GM19455 (cell line): ENCODE measurements at regions not wholly inside any gene's neighbourhood (a gene's known extent, or its start where the extent isn't known, plus 50 kb on each side); places are given as distances from the start of the nearest gene placed in this dataset.
"Not testable (repeated sequence)": the region's sequence is repeated elsewhere in the genome, so short reads cannot be mapped to it uniquely, and the experiment has no call there.

Experiments used
- ATAC-seq: cut with Tn5 transposase; IDR thresholded peaks from one replicate; pipeline ENCODE4 v1.9.1; 2021; ENCODE audit not compliant: unreplicated experiment

DNA sequence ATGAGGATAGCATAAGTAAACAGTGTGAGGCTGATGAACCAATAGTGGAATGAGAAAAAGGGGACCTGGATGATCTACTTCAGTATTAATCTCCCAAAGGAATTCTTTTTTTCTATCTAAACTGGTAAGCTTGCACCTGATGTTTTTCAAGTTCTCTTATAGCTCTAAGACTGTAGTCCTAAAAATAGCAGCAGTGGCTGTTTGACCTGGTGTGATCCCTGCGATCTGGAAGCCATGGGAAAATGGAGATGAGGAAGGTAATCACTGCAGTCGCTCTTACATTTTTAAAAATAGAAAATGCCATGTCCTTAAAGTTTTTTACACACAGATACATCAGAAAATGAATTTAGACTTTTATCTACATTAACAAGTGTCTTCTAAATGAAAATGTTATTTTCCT is 926.4 kb upstream of the SLC35B3 start:
- no peak for ATAC-seq

DNA sequence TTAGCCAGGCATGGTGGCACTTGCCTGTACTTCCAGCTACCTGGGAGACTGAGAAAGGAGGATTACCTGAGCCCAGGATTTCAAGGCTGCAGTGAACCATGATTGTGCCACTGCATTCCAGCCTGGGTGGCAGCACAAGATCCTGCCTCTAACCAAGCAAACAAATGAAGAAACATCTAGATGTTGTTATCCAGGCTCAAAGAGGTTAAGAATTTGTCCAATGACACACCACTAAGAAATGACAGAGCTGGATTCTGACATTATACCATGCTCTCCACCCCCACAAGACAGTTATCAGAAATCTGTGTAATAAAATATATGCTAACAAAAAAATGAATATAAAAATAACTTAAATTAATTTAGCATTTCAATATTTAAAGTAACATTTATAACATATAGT is 925.5 kb upstream of the SLC35B3 start:
- no peak for ATAC-seq

DNA sequence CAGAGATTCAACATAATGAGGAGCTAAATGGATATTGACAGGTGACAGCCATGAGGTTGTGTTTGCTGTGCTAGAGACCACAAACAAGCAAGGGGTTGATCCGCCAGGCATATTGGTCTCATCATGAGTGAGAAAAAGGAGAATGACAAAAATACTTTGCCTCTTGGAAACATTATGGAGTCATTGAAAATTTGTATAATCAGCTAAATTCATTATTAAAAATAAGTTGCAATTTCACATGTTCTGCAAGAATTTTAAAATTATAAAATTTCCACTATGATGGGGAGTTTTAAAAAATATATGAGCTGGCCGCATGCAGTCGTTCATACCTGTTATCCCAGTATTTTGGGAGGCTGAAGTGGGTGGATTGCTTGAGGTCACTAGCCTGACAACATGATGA is 912.3 kb upstream of the SLC35B3 start:
- no peak for ATAC-seq

GRCh38 chr6:9346923-9347322 is 911.6 kb upstream of the SLC35B3 start:
- no peak for ATAC-seq

DNA sequence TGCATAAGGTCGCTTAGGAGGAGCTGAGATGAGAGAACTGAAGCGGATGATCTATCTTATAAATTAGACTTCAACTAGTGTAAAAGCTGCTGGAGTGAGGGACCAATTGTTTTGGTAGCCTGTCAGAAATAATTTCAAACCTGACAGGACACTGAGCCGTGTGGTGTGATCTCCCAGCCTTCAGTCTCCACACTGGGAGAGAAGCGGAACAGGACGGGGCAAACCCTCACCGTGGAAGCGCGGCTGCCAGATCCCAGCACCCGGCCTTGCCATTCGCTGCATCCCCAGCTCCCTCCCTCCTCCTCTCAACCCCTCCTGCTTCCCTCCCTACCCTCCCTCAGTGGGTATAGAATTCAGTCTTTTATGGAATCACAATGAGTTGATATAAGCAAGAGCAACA is 900.1 kb upstream of the SLC35B3 start:
- no peak for ATAC-seq

DNA sequence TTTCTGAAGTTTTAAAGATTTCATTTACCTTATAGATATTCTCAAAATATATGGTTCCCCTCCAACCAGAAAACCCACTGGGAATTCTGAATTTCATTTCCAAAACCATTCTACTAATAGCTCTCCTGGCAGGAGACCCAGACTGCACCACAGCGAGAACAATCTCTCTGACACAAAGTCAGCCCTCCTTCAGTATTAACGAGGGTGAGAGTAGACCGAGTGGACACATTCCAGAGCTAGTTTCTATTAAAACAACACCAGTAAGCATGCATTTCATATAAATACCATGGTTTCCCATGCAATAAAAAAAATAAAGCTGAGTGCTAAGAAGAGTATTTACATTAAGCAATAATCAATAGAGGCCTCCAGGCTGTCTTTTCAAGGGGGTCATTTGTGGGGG is 899.6 kb upstream of the SLC35B3 start:
- no peak for ATAC-seq

GRCh38 chr6:9332241-9332780 is 897.0 kb upstream of the SLC35B3 start:
- no peak for ATAC-seq

- ATAC-seq = no peak
Measured at GRCh38 chr6:9316831-9317230, 881.5 kb upstream of the SLC35B3 start.

GRCh38 chr6:9315966-9316650 is 880.8 kb upstream of the SLC35B3 start:
- ATAC-seq = no peak

GRCh38 chr6:9308284-9308683 is 872.9 kb upstream of the SLC35B3 start:
- no peak for ATAC-seq

DNA sequence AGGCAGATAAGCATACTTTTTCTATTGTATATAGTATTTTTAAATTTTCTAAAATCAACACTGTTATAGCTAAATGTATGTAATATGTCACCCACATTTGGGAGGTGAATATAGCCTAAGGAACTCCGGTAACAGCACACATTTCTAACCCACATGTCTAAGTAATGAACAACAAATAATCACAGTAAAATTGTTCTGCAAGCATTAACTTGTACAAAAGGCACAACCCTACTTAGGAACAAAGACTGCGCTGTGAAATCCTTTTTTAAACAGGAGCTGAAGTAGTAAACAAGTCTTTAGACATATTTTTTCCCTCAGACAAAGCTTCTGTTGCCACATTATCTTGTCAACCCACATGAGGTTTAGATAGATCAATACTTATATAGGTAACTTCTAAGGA is 872.4 kb upstream of the SLC35B3 start:
- no peak for ATAC-seq

DNA sequence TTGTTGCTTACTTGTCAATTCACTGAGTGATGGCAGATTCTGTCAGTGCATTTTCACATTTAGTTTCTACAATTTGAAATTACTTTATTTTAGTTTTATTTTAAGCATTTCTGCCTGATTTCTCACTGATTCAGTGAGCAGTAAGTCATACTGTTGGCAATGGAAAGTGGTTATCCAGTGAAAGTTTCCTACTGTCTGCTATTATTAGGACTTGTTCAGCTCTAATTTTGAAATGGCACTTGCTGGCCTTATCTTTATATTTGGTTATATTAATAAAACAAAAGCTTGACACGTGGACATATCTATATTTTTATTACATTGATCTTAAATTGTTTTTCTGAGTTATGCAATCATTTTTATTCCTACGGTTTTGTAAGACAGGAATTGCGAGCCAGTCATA is 871.8 kb upstream of the SLC35B3 start:
- ATAC-seq = no peak

DNA sequence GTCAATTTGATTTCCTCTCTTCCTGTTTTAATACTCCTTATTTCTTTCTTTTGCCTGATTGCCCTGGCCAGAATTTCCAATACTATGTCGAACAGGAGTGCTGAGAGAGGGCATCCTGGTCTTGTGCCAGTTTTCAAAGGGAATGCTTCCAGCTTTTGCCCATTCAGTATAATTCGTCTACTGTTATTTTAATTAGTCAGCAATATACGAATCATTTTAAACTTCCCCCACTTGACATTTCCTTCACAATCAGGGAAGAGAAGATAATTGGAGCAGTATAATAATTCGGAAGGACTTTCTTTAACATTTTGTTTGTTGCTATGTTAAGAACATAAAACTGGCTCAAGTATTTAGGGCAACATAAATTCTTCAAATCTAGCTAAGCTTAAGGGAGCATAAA is 860.3 kb upstream of the SLC35B3 start:
- ATAC-seq = no peak

GRCh38 chr6:9292975-9293374 is 857.6 kb upstream of the SLC35B3 start:
- no peak for ATAC-seq

DNA sequence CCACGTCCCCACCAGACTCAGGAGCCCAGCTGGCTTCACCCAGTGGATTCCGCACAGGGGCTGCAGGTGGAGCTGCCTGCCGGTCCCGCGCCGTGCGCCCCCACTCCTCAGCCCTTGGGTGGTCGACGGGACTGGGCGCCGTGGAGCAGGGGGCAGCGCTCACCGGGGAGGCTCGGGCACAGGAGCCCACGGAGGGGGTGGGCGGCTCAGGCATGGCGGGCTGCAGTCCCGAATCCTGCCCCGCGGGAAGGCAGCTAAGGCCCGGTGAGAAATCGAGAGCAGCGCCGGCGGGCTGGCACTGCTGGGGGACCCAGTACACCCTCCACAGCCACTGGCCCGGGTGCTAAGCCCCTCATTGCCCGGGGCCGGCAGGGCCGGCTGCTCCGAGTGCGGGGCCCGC is 855.0 kb upstream of the SLC35B3 start:
- ATAC-seq = not testable (repeated sequence)

DNA sequence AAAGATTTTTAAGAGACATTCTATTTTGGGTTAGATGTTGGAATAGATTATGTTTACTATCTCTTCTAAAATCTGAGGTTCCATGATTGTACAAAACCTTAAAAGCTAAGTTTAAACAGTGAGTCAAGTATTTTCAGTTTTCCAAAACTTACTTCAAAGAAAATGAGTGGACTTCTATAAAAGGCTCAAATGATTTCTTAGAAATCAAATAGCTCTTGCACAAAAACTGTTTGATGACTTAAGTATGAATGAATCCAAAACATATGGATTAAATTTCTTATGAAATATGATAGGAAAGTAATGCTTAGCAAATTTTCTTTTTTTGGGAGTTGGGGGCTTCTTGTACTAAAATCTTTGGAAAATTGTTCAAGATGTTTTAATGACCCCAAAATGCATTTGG is 837.3 kb upstream of the SLC35B3 start:
- ATAC-seq = no peak

DNA sequence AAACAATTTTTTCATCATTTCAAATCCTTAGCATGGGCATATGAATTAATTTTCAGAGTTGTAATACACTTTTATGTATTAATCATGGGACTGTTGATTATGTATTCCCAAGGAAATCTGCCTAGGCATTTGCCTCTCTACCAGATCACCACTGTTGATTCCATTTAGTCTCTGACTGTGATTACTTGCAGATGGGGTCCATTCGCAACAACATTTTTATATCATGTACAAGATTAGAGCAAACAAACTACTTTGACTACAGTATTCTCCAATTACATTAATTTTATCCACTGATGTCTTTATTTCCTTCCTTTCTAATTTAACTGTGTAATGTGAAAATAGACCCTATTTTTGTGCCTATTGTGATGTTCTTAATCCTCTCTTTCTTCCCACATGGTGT is 831.4 kb upstream of the SLC35B3 start:
- no peak for ATAC-seq

- ATAC-seq = no peak
Measured at GRCh38 chr6:9257215-9257614, 821.9 kb upstream of the SLC35B3 start.

DNA sequence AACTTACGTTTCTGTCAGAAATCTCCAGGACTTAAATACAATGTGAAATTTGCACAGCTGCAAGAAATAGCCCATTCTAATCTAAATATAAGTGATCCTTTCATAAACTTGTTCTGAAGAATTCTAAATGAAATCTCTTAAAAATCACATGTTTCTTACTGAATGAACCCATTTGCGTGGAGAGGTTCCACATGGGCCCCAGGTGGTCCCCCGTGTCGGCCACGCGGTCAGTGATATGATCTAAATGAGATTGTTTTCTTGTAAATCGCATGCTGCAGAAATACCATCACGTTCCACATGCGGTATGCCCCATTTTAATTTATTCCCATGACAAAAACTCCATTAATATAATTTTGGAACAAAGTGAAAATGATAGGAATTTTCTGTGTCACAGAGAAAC is 818.9 kb upstream of the SLC35B3 start:
- no peak for ATAC-seq

DNA sequence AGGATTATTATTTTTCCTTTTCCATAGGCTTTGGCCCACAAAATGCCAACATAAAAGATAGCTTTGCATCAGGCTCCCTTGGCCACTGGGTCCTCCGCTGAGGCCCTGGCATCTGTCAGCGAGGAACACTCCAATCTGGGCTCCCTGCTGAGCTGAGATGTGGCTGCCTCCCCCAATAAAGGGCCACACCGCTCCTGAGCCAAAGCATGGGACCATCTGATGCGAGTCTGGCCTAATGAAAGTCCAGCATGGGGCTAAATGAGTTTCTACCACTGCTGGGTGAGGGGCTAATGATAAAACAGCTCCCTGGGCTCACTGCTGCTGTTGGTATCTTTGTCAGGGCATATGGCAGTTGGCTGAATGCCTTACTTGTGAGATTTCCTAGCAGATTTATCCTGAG is 817.5 kb upstream of the SLC35B3 start:
- ATAC-seq = no peak

GRCh38 chr6:9250852-9251251 is 815.5 kb upstream of the SLC35B3 start:
- no peak for ATAC-seq

DNA sequence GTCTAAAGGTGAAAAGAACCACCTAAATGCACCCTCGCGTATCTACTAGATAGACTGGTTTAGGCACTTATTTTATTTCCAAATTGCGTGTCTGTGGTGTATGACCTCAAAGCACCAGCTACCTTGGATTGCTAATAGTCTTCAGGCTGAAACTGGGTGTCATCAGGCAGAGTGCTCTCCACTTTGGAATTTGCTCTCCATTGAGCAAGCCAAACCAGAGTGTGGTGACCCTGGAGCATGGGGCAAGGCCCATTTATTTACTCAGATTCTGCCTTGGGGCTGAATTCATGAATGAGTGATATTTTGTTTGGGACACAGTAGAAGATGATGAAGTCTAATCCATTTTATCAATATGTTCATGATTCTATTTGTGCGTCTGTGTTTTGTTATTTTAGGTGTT is 812.8 kb upstream of the SLC35B3 start:
- no peak for ATAC-seq

GRCh38 chr6:9240861-9241260 is 805.5 kb upstream of the SLC35B3 start:
- ATAC-seq = no peak
